ENCODE measurements at regions not wholly inside any gene's neighbourhood (a gene's known extent, or its start where the extent isn't known, plus 50 kb on each side); places are given as distances from the start of the nearest gene placed in this dataset.

GRCh38 chr2:180495606-180496005, 484.8 kb upstream of the UBE2E3 start:
- TF ChIP-seq CTCF (IDR thresholded peaks at IDR 0.05), result no peak
- no peak for TF ChIP-seq POLR2A (IDR thresholded peaks at IDR 0.05)
